ENCODE measurements at regions not wholly inside any gene's neighbourhood (a gene's known extent, or its start where the extent isn't known, plus 50 kb on each side); places are given as distances from the start of the nearest gene placed in this dataset.
"Not testable (repeated sequence)": the region's sequence is repeated elsewhere in the genome, so short reads cannot be mapped to it uniquely, and the experiment has no call there.

GRCh38 chr6:86122086-86122485 lies 479.4 kb upstream of the SYNCRIP start:
- TF ChIP-seq CTCF (IDR thresholded peaks at IDR 0.05; ENCODE audit: insufficient read depth, low read depth, low read length) = no peak
- no peak for DNase-seq (ENCODE audit: low read depth)
- no peak overlapping the region for H3K4me3 ChIP-seq (ENCODE audit: low read depth, low read length)

- TF ChIP-seq CTCF (IDR thresholded peaks at IDR 0.05; ENCODE audit: insufficient read depth, low read depth, low read length) = no peak
- DNase-seq (ENCODE audit: low read depth) = no peak
- no peak overlapping the region for H3K4me3 ChIP-seq (ENCODE audit: low read depth, low read length)
These were observed 475.6 kb upstream of the SYNCRIP start for GRCh38 chr6:86118271-86118670.

GRCh38 chr6:86107985-86108384 lies 465.3 kb upstream of the SYNCRIP start:
- no peak overlapping the region for H3K4me3 ChIP-seq (ENCODE audit: low read depth, low read length)
- DNase-seq (ENCODE audit: low read depth) = no peak
- TF ChIP-seq CTCF (IDR thresholded peaks at IDR 0.05; ENCODE audit: insufficient read depth, low read depth, low read length) = no peak

GRCh38 chr6:86087954-86088353 lies 445.3 kb upstream of the SYNCRIP start:
- no peak for DNase-seq (ENCODE audit: low read depth)
- H3K4me3 ChIP-seq (ENCODE audit: low read depth, low read length) = no peak overlapping the region
- TF ChIP-seq CTCF (IDR thresholded peaks at IDR 0.05; ENCODE audit: insufficient read depth, low read depth, low read length) = no peak

GRCh38 chr6:86079938-86080337 lies 437.3 kb upstream of the SYNCRIP start:
- no peak for DNase-seq (ENCODE audit: low read depth)
- H3K4me3 ChIP-seq (ENCODE audit: low read depth, low read length) = no peak overlapping the region
- TF ChIP-seq CTCF (IDR thresholded peaks at IDR 0.05; ENCODE audit: insufficient read depth, low read depth, low read length) = no peak

GRCh38 chr6:86070151-86070550 lies 427.5 kb upstream of the SYNCRIP start:
- no peak for TF ChIP-seq CTCF (IDR thresholded peaks at IDR 0.05; ENCODE audit: insufficient read depth, low read depth, low read length)
- no peak for DNase-seq (ENCODE audit: low read depth)
- no peak overlapping the region for H3K4me3 ChIP-seq (ENCODE audit: low read depth, low read length)

GRCh38 chr6:86065002-86065401 lies 422.3 kb upstream of the SYNCRIP start:
- not testable (repeated sequence) for DNase-seq (ENCODE audit: low read depth); H3K4me3 ChIP-seq (ENCODE audit: low read depth, low read length)

- DNase-seq (ENCODE audit: low read depth); H3K4me3 ChIP-seq (ENCODE audit: low read depth, low read length): not testable (repeated sequence)
These were observed 414.8 kb upstream of the SYNCRIP start for GRCh38 chr6:86057293-86057980.

All from fibroblast of villous mesenchyme (primary cell).